Brain microvascular endothelial cell (primary cell): ENCODE measurements at regions not wholly inside any gene's neighbourhood (a gene's known extent, or its start where the extent isn't known, plus 50 kb on each side); places are given as distances from the start of the nearest gene placed in this dataset.

ENCODE experiments used
- DNase-seq: peaks from one replicate; pipeline ENCODE4 v3.0.0-alpha.2; 2020
- H3K27ac ChIP-seq: fragments of 250-450 bp; sonication (Bioruptor Pico); 2 replicates; pipeline ENCODE4 v1.5.1; 2020; ENCODE audit warnings: mild to moderate bottlenecking, moderate library complexity
- H3K27me3 ChIP-seq: fragments of 250-450 bp; sonication (Bioruptor Pico); replicated peaks from 2 replicates; pipeline ENCODE4 v1.5.1; 2020; ENCODE audit warnings: mild to moderate bottlenecking
- H3K36me3 ChIP-seq: fragments of 250-450 bp; sonication (Bioruptor Pico); replicated peaks from 2 replicates; pipeline ENCODE4 v1.5.1; 2020; ENCODE audit warnings: mild to moderate bottlenecking
- H3K4me3 ChIP-seq: 2 replicates; pipeline ENCODE4 v1.5.1; 2011; ENCODE audit warnings: low read depth, mild to moderate bottlenecking, control low read depth, low read length, moderate library complexity
- CTCF ChIP-seq: IDR thresholded peaks from 2 replicates; pipeline ENCODE4 v1.5.1; 2011; ENCODE audit warnings: low read depth, mild to moderate bottlenecking, moderate library complexity, low read length, control low read depth, inconsistent platforms; ENCODE audit errors: missing control alignments
- in situ Hi-C: cut with HindIII; loops from 2 replicates; pipeline ENCODE4 v1.10.0; 2017; ENCODE audit warnings: low sequenced_read_pairs, low pct_ligation_motif_present

GRCh38 chr5:85602843-85603242 lies 1014.9 kb upstream of the COX7C start:
- no peak for TF ChIP-seq CTCF
- Histone ChIP-seq H3K27ac (no peak overlapping the region), H3K27me3 (no peaks in the 10 kb centered on the region), H3K4me3 (no peak overlapping the region), H3K36me3 (no peaks in the 10 kb centered on the region)
- in situ Hi-C loops: no loop called here
- no peak for DNase-seq

- no peak for TF ChIP-seq CTCF
- H3K36me3 ChIP-seq: no peaks in the 10 kb centered on the region
- no peak overlapping the region for H3K27ac ChIP-seq
- H3K27me3 ChIP-seq: no peaks in the 10 kb centered on the region
- in situ Hi-C loops: no loop called here
- H3K4me3 ChIP-seq: no peak overlapping the region
- DNase-seq: no peak
These were observed 1013.4 kb upstream of the COX7C start for GRCh38 chr5:85604378-85604777.

- Histone ChIP-seq H3K36me3 (no peaks in the 10 kb centered on the region), H3K27me3 (no peaks in the 10 kb centered on the region), H3K4me3 (no peak overlapping the region), H3K27ac (no peak overlapping the region)
- DNase-seq: no peak
- in situ Hi-C loops: no loop called here
- no peak for TF ChIP-seq CTCF
These were observed 1013.0 kb upstream of the COX7C start for GRCh38 chr5:85604786-85605185.

GRCh38 chr5:85605381-85605780 lies 1012.4 kb upstream of the COX7C start:
- no peak for TF ChIP-seq CTCF
- in situ Hi-C loops: no loop called here
- Histone ChIP-seq H3K4me3 (no peak overlapping the region), H3K36me3 (no peaks in the 10 kb centered on the region), H3K27me3 (no peaks in the 10 kb centered on the region), H3K27ac (no peak overlapping the region)
- DNase-seq: no peak

GRCh38 chr5:85614489-85614888 lies 1003.3 kb upstream of the COX7C start:
- Histone ChIP-seq H3K27me3 (no peaks in the 10 kb centered on the region), H3K27ac (no peak overlapping the region), H3K4me3 (no peak overlapping the region), H3K36me3 (no peaks in the 10 kb centered on the region)
- no peak for DNase-seq
- TF ChIP-seq CTCF: no peak
- in situ Hi-C loops: no loop called here

- H3K27ac ChIP-seq: no peak overlapping the region
- DNase-seq: no peak
- no peak for TF ChIP-seq CTCF
- H3K4me3 ChIP-seq: no peak overlapping the region
- H3K36me3 ChIP-seq: no peaks in the 10 kb centered on the region
- in situ Hi-C loops: no loop called here
- no peaks in the 10 kb centered on the region for H3K27me3 ChIP-seq
These were observed 996.1 kb upstream of the COX7C start for GRCh38 chr5:85621668-85622067.
